ENCODE measurements at regions not wholly inside any gene's neighbourhood (a gene's known extent, or its start where the extent isn't known, plus 50 kb on each side); places are given as distances from the start of the nearest gene placed in this dataset.
"Not testable (repeated sequence)": the region's sequence is repeated elsewhere in the genome, so short reads cannot be mapped to it uniquely, and the experiment has no call there.

DNA sequence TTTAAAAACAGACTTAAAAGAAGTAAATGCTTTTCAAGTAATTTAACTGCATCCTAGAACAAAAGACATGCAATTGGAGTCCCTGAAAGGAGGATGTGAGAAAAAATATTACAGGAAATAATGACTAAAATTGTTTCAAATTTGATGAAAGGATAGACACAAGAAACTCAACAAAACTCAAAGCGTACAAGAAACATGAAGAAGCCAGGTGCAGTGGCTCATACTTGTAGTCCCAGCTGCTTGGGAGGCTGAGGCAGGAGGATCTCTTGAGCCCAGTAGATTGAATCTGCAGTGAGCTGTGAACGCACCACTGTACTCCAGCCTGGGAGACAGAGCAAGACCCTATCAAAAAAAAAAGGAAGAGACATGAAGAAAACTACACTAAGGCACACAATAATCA lies 118.1 kb upstream of the SLC39A10 start:
- DNase-seq (ENCODE audit: low spot score in 2 of 2) (no peak), FAIRE-seq (no peak)

DNA sequence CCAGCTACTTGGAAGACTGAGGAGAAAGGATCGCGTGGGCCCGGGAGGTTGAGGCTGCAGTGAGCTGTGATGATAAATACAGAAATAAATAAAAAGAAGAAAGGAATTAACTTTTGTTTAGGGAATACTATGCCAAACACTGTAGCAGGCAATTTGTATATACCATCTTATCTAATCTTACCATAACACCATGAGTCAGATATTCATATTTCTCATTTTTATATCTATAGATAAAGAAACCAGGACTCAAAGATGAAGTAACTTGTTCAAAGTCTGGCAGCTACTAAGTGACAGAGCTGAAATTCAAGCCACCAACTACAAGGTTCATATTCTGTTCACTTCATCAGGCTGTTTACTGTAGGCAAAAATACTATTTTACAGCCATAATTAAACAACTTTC lies 119.2 kb upstream of the SLC39A10 start:
- no peak for DNase-seq (ENCODE audit: low spot score in 2 of 2)

DNA sequence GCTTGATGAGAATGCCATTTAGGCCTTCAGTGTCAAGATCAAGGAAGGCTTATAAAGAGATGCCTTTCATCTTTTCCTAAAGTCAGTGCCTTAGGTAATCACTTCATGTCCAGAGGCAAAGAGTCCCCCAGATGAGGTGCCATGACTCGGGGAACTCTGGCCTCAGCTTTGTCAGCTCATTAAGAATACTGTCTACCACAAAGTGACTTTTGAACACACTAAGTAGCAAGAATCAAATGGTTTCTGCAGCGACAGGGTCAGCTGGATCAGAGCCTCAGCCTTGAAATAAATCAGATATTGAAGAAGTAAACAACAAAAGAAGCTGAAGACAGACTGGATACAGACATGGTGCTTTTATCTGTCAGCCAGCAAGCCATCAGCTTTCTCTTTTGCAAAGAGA lies 120.1 kb upstream of the SLC39A10 start:
- FAIRE-seq (no peak), DNase-seq (ENCODE audit: low spot score in 2 of 2) (no peak)

More for the DNA sequence above, 119.2 kb upstream of the SLC39A10 start:
- no peak for FAIRE-seq

DNA sequence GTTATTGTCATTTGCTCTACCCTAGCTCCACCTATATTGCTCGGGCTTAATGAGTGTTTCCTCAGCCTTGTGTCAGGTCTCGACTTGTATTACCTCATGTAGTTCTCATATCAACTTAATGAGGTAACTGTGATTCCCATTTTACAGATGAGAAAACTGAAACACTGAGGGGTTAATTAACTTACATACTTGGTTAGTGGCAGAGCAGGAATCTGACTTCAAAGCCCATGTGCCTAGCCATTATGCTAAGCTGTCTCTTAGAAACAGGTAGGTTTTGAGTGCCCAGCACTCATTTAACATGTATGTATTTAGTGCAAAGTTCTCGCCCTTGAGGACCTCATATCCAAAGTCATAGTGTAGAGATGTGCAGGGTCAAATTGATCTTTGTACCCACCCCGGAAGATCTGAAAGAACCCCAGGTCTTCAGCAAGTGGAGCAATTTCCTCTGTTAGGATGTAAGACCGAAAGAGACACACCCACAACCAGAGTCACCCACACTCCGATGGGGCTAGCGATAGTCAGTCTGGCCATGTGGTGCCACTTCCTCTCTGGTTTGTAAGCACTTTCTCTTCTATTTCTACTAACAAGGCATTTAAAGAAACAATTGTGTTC lies 121.0 kb upstream of the SLC39A10 start:
- DNase-seq (ENCODE audit: low spot score in 2 of 2), result no peak
- FAIRE-seq, result no peak

DNA sequence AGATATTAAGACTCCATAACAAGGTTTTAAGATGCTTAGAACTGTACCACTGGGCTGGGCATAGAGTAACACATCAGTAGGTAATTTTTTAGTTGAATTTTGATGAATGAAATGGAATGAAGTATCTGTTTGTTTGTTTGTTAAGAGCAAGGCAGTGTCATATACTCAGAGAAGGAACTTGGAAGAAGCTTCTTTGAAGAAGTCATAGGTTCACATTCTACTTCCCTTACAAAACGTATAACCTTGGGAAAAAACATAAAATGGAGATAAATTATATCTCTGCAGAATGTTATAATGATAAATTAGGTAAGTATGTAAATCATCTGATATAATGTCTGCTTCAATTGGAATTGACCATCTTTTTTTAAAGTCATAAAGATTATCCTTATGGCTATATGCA lies 122.1 kb upstream of the SLC39A10 start:
- FAIRE-seq, result no peak
- no peak for DNase-seq (ENCODE audit: low spot score in 2 of 2)

DNA sequence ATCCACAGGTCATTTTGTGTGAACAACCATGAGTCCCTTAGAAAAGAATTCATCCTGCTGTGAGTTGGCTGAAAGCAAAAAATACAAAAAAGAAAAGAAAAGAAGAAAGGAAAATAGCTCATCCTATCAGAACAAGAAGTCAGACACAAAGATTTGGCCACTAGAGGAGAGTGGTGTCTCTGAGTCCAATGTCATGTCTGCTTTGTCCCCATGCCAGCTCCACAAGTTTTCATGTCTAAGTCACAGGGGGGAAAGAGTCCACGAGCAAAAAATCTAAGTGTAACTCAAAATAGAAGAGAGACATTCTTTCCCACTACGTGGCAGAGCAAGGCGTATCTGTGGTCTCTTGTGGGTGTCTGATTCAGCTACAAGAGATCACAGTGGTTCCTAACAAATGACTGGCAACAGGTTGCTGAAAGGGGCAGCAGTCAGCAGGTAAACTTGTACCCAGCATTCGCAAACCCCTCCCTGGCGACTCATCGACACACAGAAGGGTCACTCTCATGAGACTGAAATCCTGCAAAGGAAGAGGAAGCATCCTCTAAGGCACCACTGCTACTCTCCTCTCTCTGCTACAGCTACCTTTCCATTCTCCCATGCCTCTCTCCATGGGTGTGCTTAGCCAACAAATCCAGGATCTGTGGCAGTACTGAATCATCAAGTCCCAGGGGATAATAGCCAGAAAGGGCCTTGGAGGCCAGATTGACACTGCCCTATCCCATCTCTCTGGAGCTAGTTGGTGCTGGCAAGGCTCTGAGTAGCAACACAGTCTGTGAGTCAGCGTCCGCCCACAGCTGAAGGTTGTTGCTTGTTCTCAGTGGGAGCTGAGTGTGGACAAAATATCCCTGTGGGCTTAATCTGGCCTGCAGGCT lies 123.0 kb upstream of the SLC39A10 start:
- FAIRE-seq, result no peak
- peak in 1 of 2 donors; percentile 29 for DNase-seq (ENCODE audit: low spot score in 2 of 2)

DNA sequence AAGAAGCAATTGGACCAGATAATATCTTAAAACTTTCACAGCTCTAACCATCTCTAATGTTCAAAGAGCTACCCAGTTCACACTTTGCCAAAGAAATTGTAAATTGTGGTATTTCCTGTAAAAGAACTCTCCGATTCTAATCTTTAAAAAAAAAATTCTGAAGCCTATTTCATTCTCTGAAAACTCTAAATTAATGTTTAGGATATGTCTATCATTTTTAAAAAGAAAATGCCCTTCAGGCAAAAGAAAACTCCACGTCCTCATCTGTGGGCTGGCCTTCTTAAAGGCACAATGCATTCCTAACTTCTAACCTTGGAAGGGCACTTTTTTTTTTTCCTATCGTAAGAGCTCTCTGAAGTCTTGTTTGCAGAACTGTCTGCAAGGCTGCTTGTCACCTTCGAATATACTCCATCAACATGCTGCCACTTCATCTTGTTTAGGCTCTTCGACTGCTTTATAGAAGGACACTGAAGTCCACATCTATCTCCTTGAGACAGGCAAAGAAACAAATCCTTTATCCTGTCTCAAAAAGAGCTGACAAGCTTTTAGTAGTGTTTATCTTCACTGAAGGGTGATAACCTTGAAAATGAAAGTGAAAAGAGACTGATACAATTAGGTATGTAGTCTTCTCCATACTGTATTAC lies 124.3 kb upstream of the SLC39A10 start:
- FAIRE-seq (no peak), DNase-seq (ENCODE audit: low spot score in 2 of 2) (no peak)

DNA sequence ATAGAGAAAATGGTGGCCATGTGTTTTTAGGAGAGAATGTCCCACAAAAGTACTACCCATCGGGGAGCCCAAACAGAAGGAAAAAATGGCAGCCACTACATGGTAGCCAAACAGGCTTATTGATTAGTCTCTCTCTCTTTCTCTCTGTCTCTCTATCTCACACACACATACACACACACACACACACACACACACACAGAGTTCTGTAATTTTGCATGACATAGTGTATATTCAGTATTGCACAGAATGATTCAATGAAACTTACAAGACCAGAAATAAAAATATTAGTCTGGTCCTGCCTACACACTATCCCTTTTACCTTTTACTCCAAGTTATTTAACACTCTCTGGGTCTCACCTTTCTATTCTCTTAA lies 124.8 kb upstream of the SLC39A10 start:
- no peak for FAIRE-seq
- no peak for DNase-seq (ENCODE audit: low spot score in 2 of 2)

DNA sequence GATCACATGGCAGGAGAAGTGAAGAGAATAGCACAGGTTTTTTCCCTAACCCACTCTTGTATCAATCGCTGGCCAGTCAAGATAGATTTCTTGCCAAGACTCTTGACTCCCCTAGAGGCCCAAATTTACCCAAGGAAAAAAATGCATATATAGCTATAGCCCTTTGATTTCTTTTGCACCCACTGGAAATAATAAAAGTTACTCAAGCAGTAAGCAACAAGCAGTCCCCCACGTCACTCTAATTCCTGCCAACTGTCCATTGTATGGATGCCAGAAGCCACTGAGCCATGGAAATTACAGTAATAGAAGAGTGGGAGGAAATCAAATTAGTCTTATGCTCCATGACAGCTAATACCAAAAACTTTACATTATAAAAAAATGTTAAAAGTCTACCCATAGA lies 125.3 kb upstream of the SLC39A10 start:
- DNase-seq (ENCODE audit: low spot score in 2 of 2) (no peak), FAIRE-seq (no peak)

DNA sequence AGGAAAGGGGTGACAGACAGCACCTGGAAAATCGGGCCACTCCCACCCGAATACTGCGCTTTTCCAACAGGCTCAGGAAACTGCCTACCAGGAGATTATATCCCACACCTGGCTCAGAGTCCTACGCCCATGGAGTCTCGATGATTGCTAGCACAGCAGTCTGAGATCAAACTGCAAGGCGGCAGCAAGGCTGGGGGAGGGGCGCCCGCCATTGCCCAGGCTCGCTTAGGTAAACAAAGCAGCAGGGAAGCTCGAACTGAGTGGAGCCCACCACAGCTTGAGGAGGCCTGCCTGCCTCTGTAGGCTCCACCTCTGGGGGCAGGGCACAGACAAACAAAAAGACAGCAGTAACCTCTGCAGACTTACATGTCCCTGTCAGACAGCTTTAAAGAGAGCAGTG lies 133.8 kb upstream of the SLC39A10 start:
- not testable (repeated sequence) for DNase-seq (ENCODE audit: low spot score in 2 of 2); FAIRE-seq

DNA sequence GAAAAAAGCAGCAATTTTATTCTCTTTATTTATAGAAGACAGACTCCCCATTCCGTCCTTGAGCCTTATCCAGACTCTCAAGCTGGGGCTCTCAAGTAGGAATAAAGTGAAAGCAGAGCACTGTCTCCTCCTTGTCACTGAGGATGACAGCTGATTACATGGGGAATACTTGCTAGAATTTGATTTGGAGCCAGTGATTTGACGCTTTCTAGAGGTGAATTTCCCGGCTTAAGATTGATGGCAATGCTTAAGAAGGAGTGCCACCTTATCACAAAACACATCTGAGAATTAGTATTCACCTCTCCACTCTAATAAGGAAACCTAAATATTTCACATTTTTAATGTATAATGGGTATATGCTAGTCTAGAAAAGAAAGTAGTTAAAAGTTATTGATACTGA lies 135.4 kb upstream of the SLC39A10 start:
- FAIRE-seq, result no peak
- no peak for DNase-seq (ENCODE audit: low spot score in 2 of 2)

DNA sequence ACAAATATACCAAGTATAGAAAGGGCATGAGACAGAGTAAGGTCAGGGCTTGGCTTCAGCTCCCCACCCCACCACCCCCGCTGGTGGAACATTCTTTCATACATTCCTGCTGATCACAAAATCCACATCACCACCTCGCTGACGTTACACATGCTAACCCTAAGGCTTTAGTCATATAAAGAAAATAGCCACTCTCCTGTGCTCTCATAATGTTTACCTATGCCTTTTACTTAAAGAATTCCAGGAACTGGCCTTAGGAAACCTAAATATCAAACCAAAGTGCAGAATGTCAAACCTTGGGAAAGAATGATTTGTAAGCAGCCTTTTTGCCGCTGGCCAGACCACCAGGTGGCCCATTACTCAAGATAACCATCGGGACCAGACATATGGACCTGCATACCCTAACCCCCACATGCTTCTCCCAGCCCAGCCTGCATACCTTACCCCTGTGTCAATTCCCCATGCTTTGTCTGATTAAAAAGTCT lies 136.3 kb upstream of the SLC39A10 start:
- FAIRE-seq (no peak), DNase-seq (ENCODE audit: low spot score in 2 of 2) (no peak)

DNA sequence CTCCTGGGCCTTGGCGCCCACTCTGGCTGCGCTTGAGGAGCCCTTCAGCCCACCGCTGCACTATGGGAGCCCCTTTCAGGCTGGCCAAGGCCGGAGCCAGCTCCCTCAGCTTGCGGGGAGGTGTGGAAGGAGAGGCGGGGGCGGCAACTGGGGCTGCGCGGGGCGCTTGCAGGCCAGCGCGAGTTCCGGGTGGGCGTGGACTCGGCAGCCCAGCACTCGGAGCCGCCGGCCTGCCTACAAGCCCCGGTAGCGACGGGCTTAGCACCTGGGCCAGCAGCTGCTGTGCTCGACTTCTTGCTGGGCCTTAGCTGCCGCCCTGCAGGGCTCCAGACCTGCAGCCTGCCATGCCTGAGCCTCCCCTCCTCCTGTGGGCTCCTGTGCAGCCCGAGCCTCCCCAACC lies 141.5 kb upstream of the SLC39A10 start:
- no peak for FAIRE-seq

DNA sequence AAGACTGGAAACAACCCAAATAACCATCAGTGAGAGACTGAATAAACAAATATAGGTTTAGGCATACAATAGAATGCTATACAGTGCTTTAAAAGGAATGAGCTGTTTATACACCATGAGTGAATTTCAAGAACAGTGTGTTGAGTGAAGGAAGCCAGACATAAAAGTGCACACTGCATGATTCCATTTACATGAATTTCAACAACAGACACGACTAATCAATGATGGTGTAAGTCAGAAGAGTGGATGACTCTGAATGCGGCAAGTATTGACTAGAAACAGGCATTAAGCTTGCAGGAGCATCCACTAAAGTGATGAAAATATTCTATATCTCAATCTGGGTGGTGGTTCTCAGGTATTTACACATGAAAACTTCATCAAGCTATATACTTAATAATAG lies 142.7 kb upstream of the SLC39A10 start:
- no peak for FAIRE-seq

More for the DNA sequence above, 141.5 kb upstream of the SLC39A10 start:
- DNase-seq (ENCODE audit: low spot score in 2 of 2), result no peak

DNA sequence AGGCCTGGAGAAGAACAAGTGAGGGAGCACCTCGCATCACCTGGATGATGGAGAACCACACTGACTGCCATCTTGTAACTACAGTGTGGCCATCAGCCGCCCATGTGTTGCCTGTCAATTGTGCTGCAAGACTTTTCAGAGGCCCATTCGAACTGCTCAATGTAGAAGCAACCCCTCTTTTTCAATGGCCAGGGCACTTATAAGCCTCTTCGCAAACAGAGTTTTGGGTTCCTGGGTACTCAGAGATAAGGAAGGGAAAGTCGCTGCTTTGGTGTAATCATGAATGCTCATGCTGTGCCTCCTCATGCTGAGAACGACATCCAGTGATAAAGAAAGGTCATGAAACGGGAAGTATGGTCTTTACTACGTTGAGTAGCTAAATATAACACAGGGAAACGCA lies 143.9 kb upstream of the SLC39A10 start:
- DNase-seq (ENCODE audit: low spot score in 2 of 2) (no peak), FAIRE-seq (no peak)

More for the DNA sequence above, 142.7 kb upstream of the SLC39A10 start:
- no peak for DNase-seq (ENCODE audit: low spot score in 2 of 2)

DNA sequence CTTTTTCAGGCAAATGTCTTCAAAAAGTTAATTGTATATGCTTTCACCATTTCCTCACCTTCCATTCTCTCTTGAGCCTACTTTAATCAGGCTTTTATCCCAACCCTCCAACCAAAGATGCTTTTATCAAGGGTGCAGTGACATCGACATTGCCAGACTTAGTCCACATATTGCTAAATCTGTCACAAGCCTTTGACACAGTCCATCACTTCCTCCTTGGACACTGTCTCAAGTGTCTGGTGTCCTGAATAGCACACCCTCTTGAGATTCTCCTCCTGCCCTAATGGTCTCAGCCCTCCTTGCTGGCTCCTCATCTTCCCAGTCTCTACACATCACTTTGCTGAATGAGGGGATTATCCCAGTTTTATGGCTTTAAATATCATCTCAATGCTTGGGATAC lies 147.5 kb upstream of the SLC39A10 start:
- DNase-seq (ENCODE audit: low spot score in 2 of 2) (no peak), FAIRE-seq (no peak)

DNA sequence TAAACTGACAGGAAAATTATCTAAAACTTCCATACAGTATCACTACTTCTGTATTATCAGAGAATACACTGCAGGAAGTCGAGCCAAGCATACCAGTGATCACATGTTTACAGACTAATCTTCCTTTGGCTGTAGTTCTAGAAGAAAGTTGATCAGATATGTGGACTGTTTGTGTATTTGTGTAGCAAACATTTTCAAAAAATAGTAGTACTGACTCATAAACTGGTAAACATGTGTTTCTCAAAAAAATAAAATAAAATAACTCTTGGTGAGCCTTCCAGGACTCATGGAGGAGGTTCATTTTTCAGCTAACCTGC lies 148.9 kb upstream of the SLC39A10 start:
- no peak for FAIRE-seq
- DNase-seq (ENCODE audit: low spot score in 2 of 2), result no peak

DNA sequence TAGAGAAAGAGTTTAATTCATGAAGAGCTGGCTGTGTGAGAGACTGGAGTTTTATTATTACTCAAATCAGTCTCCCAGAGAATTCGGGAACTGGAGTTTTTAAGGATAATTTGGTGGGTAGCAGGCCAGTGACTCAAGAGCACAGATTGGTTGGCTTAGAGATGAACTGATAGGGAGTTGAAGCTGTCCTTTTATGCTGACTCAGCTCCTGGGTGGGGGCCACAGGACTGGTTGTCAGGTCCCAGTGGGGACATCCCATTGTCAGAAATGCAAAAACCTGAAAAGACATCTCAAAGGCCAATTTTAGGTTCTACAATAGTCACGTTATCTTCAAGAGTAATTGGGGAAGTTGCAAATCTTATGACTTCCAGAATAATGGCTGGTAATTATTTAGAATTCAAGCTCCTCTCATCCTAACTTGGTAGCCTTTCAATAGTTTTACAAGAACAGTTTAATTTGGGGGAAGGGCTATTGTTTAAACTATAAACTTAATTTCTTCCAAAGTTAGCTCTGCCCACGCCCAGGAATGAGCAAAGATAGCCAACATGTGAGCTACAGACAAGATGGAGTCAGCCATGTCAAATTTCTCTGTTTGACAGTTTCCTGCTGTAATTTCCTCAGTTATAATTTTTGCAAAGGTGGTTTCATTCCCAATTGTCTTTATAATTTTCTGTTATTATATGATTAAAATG lies 149.4 kb upstream of the SLC39A10 start:
- FAIRE-seq, result no peak
- DNase-seq (ENCODE audit: low spot score in 2 of 2), result no peak

DNA sequence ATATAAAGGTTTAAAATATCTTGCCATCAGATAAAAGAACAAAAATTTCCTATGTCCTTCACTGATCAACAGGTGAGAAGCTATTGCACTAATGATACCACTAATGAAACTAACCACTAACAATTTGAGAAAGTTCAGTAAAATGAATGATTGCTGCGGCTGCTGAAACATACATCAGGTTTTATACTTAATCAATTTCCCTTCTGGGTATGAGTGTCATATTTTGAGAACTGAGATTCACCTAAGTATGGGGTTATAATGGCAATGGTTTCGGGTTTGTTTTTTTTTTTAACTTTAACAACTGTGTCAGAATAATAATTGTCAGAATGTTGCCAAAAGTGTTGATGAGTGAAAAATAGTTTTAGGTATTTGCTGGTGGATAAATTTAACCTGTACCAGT lies 151.3 kb upstream of the SLC39A10 start:
- FAIRE-seq (no peak), DNase-seq (ENCODE audit: low spot score in 2 of 2) (no peak)

DNA sequence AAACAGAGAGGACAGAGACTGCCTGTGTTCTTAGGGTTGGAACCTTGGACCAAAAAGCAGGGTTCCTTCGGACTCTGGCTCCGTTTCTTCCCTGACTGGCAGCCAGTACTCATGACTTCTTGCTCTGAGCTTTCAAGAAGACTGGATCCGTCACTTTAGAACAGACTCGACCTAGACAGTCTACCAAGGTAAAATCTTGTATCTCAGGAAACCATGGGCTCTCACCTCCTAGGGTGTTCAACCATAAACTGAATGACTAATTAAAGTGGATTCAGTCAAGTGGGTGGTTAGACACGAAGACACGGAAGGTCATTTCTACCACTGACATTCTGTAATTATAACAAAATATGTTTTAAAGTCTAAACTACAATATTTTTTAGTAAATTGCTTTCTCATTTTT lies 153.8 kb upstream of the SLC39A10 start:
- DNase-seq (ENCODE audit: low spot score in 2 of 2) (no peak), FAIRE-seq (no peak)

DNA sequence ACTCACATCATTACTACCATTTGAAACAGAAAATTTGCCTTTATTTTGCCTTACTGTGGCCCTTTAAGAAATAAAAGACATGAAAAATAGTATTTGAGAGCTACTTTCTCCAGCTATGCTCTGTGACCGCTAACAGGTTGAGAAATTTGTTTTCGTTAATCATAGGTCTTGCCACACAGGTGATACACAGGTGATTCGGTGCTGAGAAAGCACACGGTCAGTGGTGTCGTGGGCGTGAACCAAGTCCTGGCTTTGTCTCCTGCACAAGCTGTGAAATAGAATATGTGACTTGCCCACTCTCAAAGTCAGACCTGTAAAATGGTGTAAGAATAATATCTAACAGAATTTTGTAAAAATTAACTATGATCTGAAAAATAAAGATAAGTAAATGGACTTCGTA lies 155.3 kb upstream of the SLC39A10 start:
- DNase-seq (ENCODE audit: low spot score in 2 of 2) (no peak), FAIRE-seq (no peak)
